ENCODE measurements at regions not wholly inside any gene's neighbourhood (a gene's known extent, or its start where the extent isn't known, plus 50 kb on each side); places are given as distances from the start of the nearest gene placed in this dataset.

- DNase-seq (ENCODE audit: low read depth), result no peak
Observed at GRCh38 chr2:143918465-143918989, 601.4 kb downstream of the ZEB2 start.

GRCh38 chr2:143916781-143917180 lies 603.1 kb downstream of the ZEB2 start:
- no peak for DNase-seq (ENCODE audit: low read depth)

GRCh38 chr2:143909577-143910353 lies 610.2 kb downstream of the ZEB2 start:
- no peak for DNase-seq (ENCODE audit: low read depth)

- DNase-seq (ENCODE audit: low read depth), result no peak
Observed at GRCh38 chr2:143908843-143909242, 611.1 kb downstream of the ZEB2 start.

- no peak for DNase-seq (ENCODE audit: low read depth)
Observed at GRCh38 chr2:143907801-143908200, 612.1 kb downstream of the ZEB2 start.

GRCh38 chr2:143906850-143907249 lies 613.1 kb downstream of the ZEB2 start:
- no peak for DNase-seq (ENCODE audit: low read depth)

GRCh38 chr2:143905587-143905986 lies 614.3 kb downstream of the ZEB2 start:
- no peak for DNase-seq (ENCODE audit: low read depth)

GRCh38 chr2:143903172-143903856 lies 616.6 kb downstream of the ZEB2 start:
- no peak for DNase-seq (ENCODE audit: low read depth)

GRCh38 chr2:143901185-143901842 lies 618.6 kb downstream of the ZEB2 start:
- no peak for DNase-seq (ENCODE audit: low read depth)

- no peak for DNase-seq (ENCODE audit: low read depth)
Observed at GRCh38 chr2:143899987-143900386, 619.9 kb downstream of the ZEB2 start.

- no peak for DNase-seq (ENCODE audit: low read depth)
Observed at GRCh38 chr2:143893371-143893770, 626.5 kb downstream of the ZEB2 start.

GRCh38 chr2:143891879-143892308 lies 628.0 kb downstream of the ZEB2 start:
- no peak for DNase-seq (ENCODE audit: low read depth)

GRCh38 chr2:143890798-143891197 lies 629.1 kb downstream of the ZEB2 start:
- DNase-seq (ENCODE audit: low read depth), result no peak

- DNase-seq (ENCODE audit: low read depth), result no peak
Observed at GRCh38 chr2:143889216-143889615, 630.7 kb downstream of the ZEB2 start.

- DNase-seq (ENCODE audit: low read depth), result no peak
Observed at GRCh38 chr2:143885461-143885860, 634.5 kb downstream of the ZEB2 start.

- DNase-seq (ENCODE audit: low read depth), result no peak
Observed at GRCh38 chr2:143881246-143881645, 638.7 kb downstream of the ZEB2 start.

GRCh38 chr2:143877876-143878530 lies 641.9 kb downstream of the ZEB2 start:
- DNase-seq (ENCODE audit: low read depth), result no peak

- no peak for DNase-seq (ENCODE audit: low read depth)
Observed at GRCh38 chr2:143877056-143877455, 642.9 kb downstream of the ZEB2 start.

GRCh38 chr2:143875295-143876233 lies 644.4 kb downstream of the ZEB2 start:
- no peak for DNase-seq (ENCODE audit: low read depth)

- no peak for DNase-seq (ENCODE audit: low read depth)
Observed at GRCh38 chr2:143873886-143874285, 646.0 kb downstream of the ZEB2 start.

GRCh38 chr2:143870696-143871095 lies 649.2 kb downstream of the ZEB2 start:
- no peak for DNase-seq (ENCODE audit: low read depth)

Data from activated T-cell treated with anti-CD3 and anti-CD28 coated beads for 24 hours (primary cell).